Retina (tissue), 1 donor: ENCODE measurements at regions not wholly inside any gene's neighbourhood (a gene's known extent, or its start where the extent isn't known, plus 50 kb on each side); places are given as distances from the start of the nearest gene placed in this dataset.
"Not testable (repeated sequence)": the region's sequence is repeated elsewhere in the genome, so short reads cannot be mapped to it uniquely, and the experiment has no call there.

Source experiments
- DNase-seq: peaks from one replicate; pipeline ENCODE4 v3.0.0-alpha.2; 2016

GRCh38 chr21:25531538-25532250 lies 75.6 kb downstream of the MRPL39 start:
- not testable (repeated sequence) for DNase-seq

- DNase-seq, result no peak
Measured at GRCh38 chr21:25528515-25528914, 78.8 kb downstream of the MRPL39 start.

GRCh38 chr21:25518491-25518911 lies 88.8 kb downstream of the MRPL39 start:
- DNase-seq, result no peak

- DNase-seq, result no peak
Measured at GRCh38 chr21:25515484-25516405, 91.5 kb downstream of the MRPL39 start.

- DNase-seq, result no peak
Measured at GRCh38 chr21:25513810-25514209, 93.5 kb downstream of the MRPL39 start.

- DNase-seq, result no peak
Measured at GRCh38 chr21:25512095-25513081, 94.9 kb downstream of the MRPL39 start.

- DNase-seq, result no peak
Measured at GRCh38 chr21:25509862-25510261, 97.4 kb downstream of the MRPL39 start.

GRCh38 chr21:25508364-25508763 lies 98.9 kb downstream of the MRPL39 start:
- DNase-seq, result no peak

GRCh38 chr21:25507522-25507921 lies 99.8 kb downstream of the MRPL39 start:
- DNase-seq, result no peak

GRCh38 chr21:25506887-25507286 lies 100.4 kb downstream of the MRPL39 start:
- no peak for DNase-seq

- DNase-seq, result no peak
Measured at GRCh38 chr21:25506261-25506660, 101.0 kb downstream of the MRPL39 start.

GRCh38 chr21:25503981-25504380 lies 103.3 kb downstream of the MRPL39 start:
- no peak for DNase-seq

GRCh38 chr21:25501996-25502665 lies 105.2 kb downstream of the MRPL39 start:
- DNase-seq, result no peak

GRCh38 chr21:25501462-25501861 lies 105.8 kb downstream of the MRPL39 start:
- DNase-seq, result no peak

GRCh38 chr21:25500598-25500997 lies 106.7 kb downstream of the MRPL39 start:
- DNase-seq, result no peak

- no peak for DNase-seq
Measured at GRCh38 chr21:25496825-25497482, 110.3 kb downstream of the MRPL39 start.

GRCh38 chr21:25494804-25495203 lies 112.5 kb downstream of the MRPL39 start:
- DNase-seq, result no peak

- no peak for DNase-seq
Measured at GRCh38 chr21:25493722-25494121, 113.6 kb downstream of the MRPL39 start.

- DNase-seq, result no peak
Measured at GRCh38 chr21:25491267-25491666, 116.0 kb downstream of the MRPL39 start.

- no peak for DNase-seq
Measured at GRCh38 chr21:25490742-25491141, 116.5 kb downstream of the MRPL39 start.

- no peak for DNase-seq
Measured at GRCh38 chr21:25489673-25490072, 117.6 kb downstream of the MRPL39 start.
